SIG-M5 treated with dmso at 0.1 percent for 504 hours (cell line): ENCODE measurements at regions not wholly inside any gene's neighbourhood (a gene's known extent, or its start where the extent isn't known, plus 50 kb on each side); places are given as distances from the start of the nearest gene placed in this dataset.

Source experiments
- DNase-seq: peaks from one replicate; lab custom pipeline; 2025; ENCODE audit not compliant: unreplicated experiment; lab: John Stamatoyannopoulos, UW

GRCh38 chr4:182091128-182091527 is 152.1 kb upstream of the TENM3 start:
- DNase-seq: no peak

- no peak for DNase-seq
These were observed 149.8 kb upstream of the TENM3 start for GRCh38 chr4:182093431-182093831.

GRCh38 chr4:182093935-182094334 is 149.3 kb upstream of the TENM3 start:
- no peak for DNase-seq

- no peak for DNase-seq
These were observed 141.6 kb upstream of the TENM3 start for GRCh38 chr4:182101618-182102017.

GRCh38 chr4:182102576-182102975 is 140.6 kb upstream of the TENM3 start:
- DNase-seq: no peak

GRCh38 chr4:182103614-182104319 is 139.4 kb upstream of the TENM3 start:
- DNase-seq: no peak

GRCh38 chr4:182105416-182105815 is 137.8 kb upstream of the TENM3 start:
- no peak for DNase-seq

- DNase-seq: no peak
These were observed 135.3 kb upstream of the TENM3 start for GRCh38 chr4:182107931-182108330.

- no peak for DNase-seq
These were observed 131.6 kb upstream of the TENM3 start for GRCh38 chr4:182111586-182111985.

- no peak for DNase-seq
These were observed 129.4 kb upstream of the TENM3 start for GRCh38 chr4:182113779-182114178.

GRCh38 chr4:182124359-182124758 is 118.8 kb upstream of the TENM3 start:
- DNase-seq: no peak

GRCh38 chr4:182126096-182126495 is 117.1 kb upstream of the TENM3 start:
- DNase-seq: no peak

GRCh38 chr4:182126603-182127002 is 116.6 kb upstream of the TENM3 start:
- DNase-seq: no peak

- DNase-seq: no peak
These were observed 110.2 kb upstream of the TENM3 start for GRCh38 chr4:182133033-182133432.

GRCh38 chr4:182134261-182134660 is 108.9 kb upstream of the TENM3 start:
- DNase-seq: no peak

- DNase-seq: no peak
These were observed 107.0 kb upstream of the TENM3 start for GRCh38 chr4:182136201-182136600.

- DNase-seq: no peak
These were observed 105.9 kb upstream of the TENM3 start for GRCh38 chr4:182137343-182137742.

- DNase-seq: no peak
These were observed 103.7 kb upstream of the TENM3 start for GRCh38 chr4:182139491-182139890.

GRCh38 chr4:182140547-182140946 is 102.7 kb upstream of the TENM3 start:
- DNase-seq: no peak

GRCh38 chr4:182141061-182141460 is 102.1 kb upstream of the TENM3 start:
- DNase-seq: no peak

GRCh38 chr4:182142176-182143085 is 100.8 kb upstream of the TENM3 start:
- DNase-seq: no peak

- DNase-seq: no peak
These were observed 99.9 kb upstream of the TENM3 start for GRCh38 chr4:182143086-182143821.
